Astrocyte (in vitro differentiated cells and primary cell): ENCODE measurements at regions not wholly inside any gene's neighbourhood (a gene's known extent, or its start where the extent isn't known, plus 50 kb on each side); places are given as distances from the start of the nearest gene placed in this dataset.

Experiments used
- CTCF ChIP-seq: IDR thresholded peaks from 2 replicates; pipeline ENCODE4 v1.5.1; 2011; ENCODE audit warnings: low read depth, mild to moderate bottlenecking, inconsistent platforms, low read length, moderate library complexity; ENCODE audit not compliant: insufficient read depth
- EZH2 ChIP-seq: IDR thresholded peaks from 2 replicates; pipeline ENCODE4 v1.6.1; 2012; ENCODE audit warnings: mild to moderate bottlenecking, low read length, inconsistent platforms; ENCODE audit not compliant: insufficient read depth

GRCh38 chr6:62998022-62998421, 213.2 kb upstream of the FKBP1C start:
- TF ChIP-seq CTCF (no peak), EZH2 (no peak)
